HEK293T (cell line): ENCODE measurements at regions not wholly inside any gene's neighbourhood (a gene's known extent, or its start where the extent isn't known, plus 50 kb on each side); places are given as distances from the start of the nearest gene placed in this dataset.

Experiments
- ARNT ChIP-seq: fragments of 450-650 bp; IDR thresholded peaks from 2 replicates; pipeline ENCODE4 v1.6.1; 2017; ENCODE audit warnings: mild to moderate bottlenecking
- BHLHE40 ChIP-seq: fragments of 450-650 bp; IDR thresholded peaks from 2 replicates; pipeline ENCODE4 v1.6.1; 2016; ENCODE audit warnings: mild to moderate bottlenecking, moderate library complexity, borderline replicate concordance
- ELF4 ChIP-seq: fragments of 450-650 bp; IDR thresholded peaks from 2 replicates; pipeline ENCODE4 v1.6.1; 2017; ENCODE audit warnings: antibody characterized with exemption
- FOXK2 ChIP-seq: fragments of 450-650 bp; IDR thresholded peaks from 2 replicates; pipeline ENCODE4 v1.6.1; 2016; ENCODE audit warnings: mild to moderate bottlenecking
- FOXM1 ChIP-seq: fragments of 450-650 bp; IDR thresholded peaks from 2 replicates; pipeline ENCODE4 v1.6.1; 2017; ENCODE audit warnings: mild to moderate bottlenecking, borderline replicate concordance
- L3MBTL2 ChIP-seq: fragments of 450-650 bp; conservative IDR thresholded peaks from 2 replicates; pipeline ENCODE4 v1.6.1; 2016; ENCODE audit warnings: mild to moderate bottlenecking
- NFRKB ChIP-seq: fragments of 450-650 bp; IDR thresholded peaks from 2 replicates; pipeline ENCODE4 v1.6.1; 2016; ENCODE audit warnings: mild to moderate bottlenecking, moderate library complexity
- SP1 ChIP-seq: fragments of 450-650 bp; IDR thresholded peaks from 2 replicates; pipeline ENCODE4 v1.6.1; 2017
- SUZ12 ChIP-seq: fragments of 450-650 bp; IDR thresholded peaks from 2 replicates; pipeline ENCODE4 v1.6.1; 2016; ENCODE audit warnings: mild to moderate bottlenecking
- TARDBP ChIP-seq: fragments of 450-650 bp; IDR thresholded peaks from 2 replicates; pipeline ENCODE4 v1.6.1; 2016
- ZNF384 ChIP-seq: fragments of 450-650 bp; IDR thresholded peaks from 2 replicates; pipeline ENCODE4 v1.6.1; 2016
- TF ChIP-seq, protein P1 (sequence below): fragments of 450-650 bp; IDR thresholded peaks from 2 replicates; pipeline ENCODE4 v1.6.1; 2016

DNA sequence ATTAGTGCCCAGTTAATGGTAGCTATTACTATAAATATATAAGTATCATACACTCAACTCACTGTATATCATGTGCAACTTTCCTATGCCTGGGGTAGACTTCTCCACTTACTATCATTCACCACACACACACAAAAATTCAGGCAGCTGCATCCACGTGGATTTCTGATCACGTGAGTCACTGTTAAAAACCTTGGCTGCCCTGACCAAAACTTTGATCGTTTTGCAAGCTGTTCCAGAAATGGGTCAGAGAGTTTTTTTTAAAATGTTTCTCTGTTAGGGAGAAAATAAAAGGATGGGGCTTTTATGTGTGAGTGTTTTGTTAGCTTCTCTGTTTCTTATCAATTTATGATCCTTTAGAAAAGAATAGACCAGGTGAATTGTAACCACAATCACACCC, 198.2 kb upstream of the CNOT2 start:
- TF ChIP-seq BHLHE40 (no peak), SUZ12 (no peak), NFRKB (no peak), ZNF384 (no peak), ARNT (no peak), TARDBP (no peak), FOXK2 (no peak), SP1 (no peak), L3MBTL2 (no peak), ELF4 (no peak), FOXM1 (no peak)
- TF ChIP-seq, protein P1, sequence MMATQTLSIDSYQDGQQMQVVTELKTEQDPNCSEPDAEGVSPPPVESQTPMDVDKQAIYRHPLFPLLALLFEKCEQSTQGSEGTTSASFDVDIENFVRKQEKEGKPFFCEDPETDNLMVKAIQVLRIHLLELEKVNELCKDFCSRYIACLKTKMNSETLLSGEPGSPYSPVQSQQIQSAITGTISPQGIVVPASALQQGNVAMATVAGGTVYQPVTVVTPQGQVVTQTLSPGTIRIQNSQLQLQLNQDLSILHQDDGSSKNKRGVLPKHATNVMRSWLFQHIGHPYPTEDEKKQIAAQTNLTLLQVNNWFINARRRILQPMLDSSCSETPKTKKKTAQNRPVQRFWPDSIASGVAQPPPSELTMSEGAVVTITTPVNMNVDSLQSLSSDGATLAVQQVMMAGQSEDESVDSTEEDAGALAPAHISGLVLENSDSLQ: no peak
